Left renal pelvis (tissue), 4 donors: ENCODE measurements at regions not wholly inside any gene's neighbourhood (a gene's known extent, or its start where the extent isn't known, plus 50 kb on each side); places are given as distances from the start of the nearest gene placed in this dataset.

Experiments
- DNase-seq, 4 donors: peaks; one replicate each; pipeline ENCODE4 v3.0.0-alpha.2; 2013; ENCODE audit warnings: low read depth in 4 of 4, low spot score in 3 of 4

- no peak for DNase-seq
Observed at GRCh38 chr1:201761178-201761577, 67.8 kb upstream of the IPO9 start.

GRCh38 chr1:201761871-201762270, 67.1 kb upstream of the IPO9 start:
- no peak for DNase-seq

- DNase-seq, result no peak
Observed at GRCh38 chr1:201762381-201762780, 66.6 kb upstream of the IPO9 start.

- DNase-seq, result no peak
Observed at GRCh38 chr1:201763455-201764140, 65.4 kb upstream of the IPO9 start.

- DNase-seq, result no peak
Observed at GRCh38 chr1:201764166-201764565, 64.8 kb upstream of the IPO9 start.

- DNase-seq, result no peak
Observed at GRCh38 chr1:201764579-201764978, 64.4 kb upstream of the IPO9 start.

GRCh38 chr1:201766131-201766866, 62.7 kb upstream of the IPO9 start:
- no peak for DNase-seq

- DNase-seq, result no peak
Observed at GRCh38 chr1:201767339-201767738, 61.6 kb upstream of the IPO9 start.

GRCh38 chr1:201769072-201769471, 59.9 kb upstream of the IPO9 start:
- no peak for DNase-seq

GRCh38 chr1:201769966-201770365, 59.0 kb upstream of the IPO9 start:
- no peak for DNase-seq

GRCh38 chr1:201771466-201771865, 57.5 kb upstream of the IPO9 start:
- no peak for DNase-seq

GRCh38 chr1:201772178-201772577, 56.8 kb upstream of the IPO9 start:
- no peak for DNase-seq

- DNase-seq, result no peak
Observed at GRCh38 chr1:201773764-201774163, 55.2 kb upstream of the IPO9 start.

GRCh38 chr1:201774224-201774982, 54.6 kb upstream of the IPO9 start:
- DNase-seq, result no peak

- no peak for DNase-seq
Observed at GRCh38 chr1:201774983-201775344, 54.0 kb upstream of the IPO9 start.

- no peak for DNase-seq
Observed at GRCh38 chr1:201775380-201775779, 53.6 kb upstream of the IPO9 start.

GRCh38 chr1:201778279-201779065, 50.5 kb upstream of the IPO9 start:
- DNase-seq, result no peak
